ENCODE measurements at regions not wholly inside any gene's neighbourhood (a gene's known extent, or its start where the extent isn't known, plus 50 kb on each side); places are given as distances from the start of the nearest gene placed in this dataset.
"Not testable (repeated sequence)": the region's sequence is repeated elsewhere in the genome, so short reads cannot be mapped to it uniquely, and the experiment has no call there.

GRCh38 chrX:140022482-140022881, 57.2 kb upstream of the CXorf66 start:
- H3K9me3 ChIP-seq = no peaks in the 10 kb centered on the region
- no peak for TF ChIP-seq CTCF (IDR thresholded peaks at IDR 0.05)
- no peak for TF ChIP-seq POLR2A (IDR thresholded peaks at IDR 0.05)

GRCh38 chrX:140019134-140019533, 53.8 kb upstream of the CXorf66 start:
- H3K27me3 ChIP-seq; H3K27ac ChIP-seq; H3K4me1 ChIP-seq; intact Hi-C loops (cut with DNase I); H3K4me3 ChIP-seq; DNase-seq; H3K9me3 ChIP-seq; H3K36me3 ChIP-seq: not testable (repeated sequence)
- no CpG with 5 or more reads among the region's 3 CpGs for WGBS, 2 donors

More at GRCh38 chrX:140022482-140022881, 57.2 kb upstream of the CXorf66 start:
- Histone ChIP-seq H3K27ac (no peak overlapping the region), H3K36me3 (no peaks in the 10 kb centered on the region), H3K4me3 (no peak overlapping the region), H3K27me3 (no peaks in the 10 kb centered on the region), H3K4me1 (no peaks in the 10 kb centered on the region)
- DNase-seq = no peak
- intact Hi-C loops (cut with DNase I) = no loop called here
- WGBS, 2 donors = 0 to 57% methylated on average over 1 of the region's 1 CpG

Small RNA genes lying in the stretch of these regions (small RNA-seq; reads per million reads assigned to genes)
- 0 reads per million in 4 donors for gene RN7SL727P

Measured in esophagus squamous epithelium (tissue), 5 donors.